GM18907 (cell line): ENCODE measurements at regions not wholly inside any gene's neighbourhood (a gene's known extent, or its start where the extent isn't known, plus 50 kb on each side); places are given as distances from the start of the nearest gene placed in this dataset.

Experiments
- ATAC-seq: cut with Tn5 transposase; IDR thresholded peaks from one replicate; pipeline ENCODE4 v1.9.1; 2021; ENCODE audit warnings: mild to moderate bottlenecking, moderate library complexity; ENCODE audit not compliant: unreplicated experiment

- ATAC-seq = no peak
Observed at GRCh38 chr12:70151993-70152392, 91.2 kb upstream of the CNOT2 start.

- no peak for ATAC-seq
Observed at GRCh38 chr12:70154087-70154638, 89.1 kb upstream of the CNOT2 start.

GRCh38 chr12:70154960-70155589 lies 88.2 kb upstream of the CNOT2 start:
- ATAC-seq = no peak

GRCh38 chr12:70157099-70157498 lies 86.1 kb upstream of the CNOT2 start:
- ATAC-seq = no peak

GRCh38 chr12:70165450-70165849 lies 77.8 kb upstream of the CNOT2 start:
- no peak for ATAC-seq

GRCh38 chr12:70176290-70176689 lies 66.9 kb upstream of the CNOT2 start:
- ATAC-seq = no peak

GRCh38 chr12:70177631-70178030 lies 65.6 kb upstream of the CNOT2 start:
- no peak for ATAC-seq

- ATAC-seq = no peak
Observed at GRCh38 chr12:70178038-70178437, 65.2 kb upstream of the CNOT2 start.

- ATAC-seq = no peak
Observed at GRCh38 chr12:70180130-70180529, 63.1 kb upstream of the CNOT2 start.

GRCh38 chr12:70185301-70185700 lies 57.9 kb upstream of the CNOT2 start:
- no peak for ATAC-seq

GRCh38 chr12:70186436-70186835 lies 56.8 kb upstream of the CNOT2 start:
- no peak for ATAC-seq

- no peak for ATAC-seq
Observed at GRCh38 chr12:70190262-70191010, 52.8 kb upstream of the CNOT2 start.
